HEK293 (cell line): ENCODE measurements at regions not wholly inside any gene's neighbourhood (a gene's known extent, or its start where the extent isn't known, plus 50 kb on each side); places are given as distances from the start of the nearest gene placed in this dataset.

Experiments used
- CTCF ChIA-PET: fragments of 350-600 bp; formaldehyde crosslinking; extraction: SDS; loops from one replicate; lab custom pipeline; 2021; ENCODE audit warnings: antibody characterized with exemption; lab: Yijun Ruan, JAX
- POLR2A ChIA-PET: fragments of 300-600 bp; formaldehyde crosslinking; extraction: SDS; loops from one replicate; lab custom pipeline; 2020; ENCODE audit warnings: antibody characterized with exemption, inconsistent platforms; lab: Yijun Ruan, JAX
- H3K27ac ChIP-seq: fragments of 200-500 bp; sonication (Bioruptor generic); 2 replicates; pipeline ENCODE4 v1.5.1; 2014; ENCODE audit warnings: low read depth, low read length, control low read depth, inconsistent platforms; ENCODE audit errors: extremely low read depth
- H3K36me3 ChIP-seq, 2 experiments: fragments of 200-500 bp in 1 of 2; sonication (Bioruptor generic) in 1 of 2; 1 replicate in 1 of 2; 2 replicates in 1 of 2; pipeline ENCODE4 v1.5.1; 2014 to 2017; ENCODE audit warnings: inconsistent platforms in 2 of 2, low read length in 2 of 2; ENCODE audit not compliant: control insufficient read depth in 2 of 2, insufficient read depth in 1 of 2
- H3K4me1 ChIP-seq: fragments of 200-500 bp; sonication (Bioruptor generic); 2 replicates; pipeline ENCODE4 v1.5.1; 2014; ENCODE audit warnings: mild to moderate bottlenecking, low read length, inconsistent platforms; ENCODE audit not compliant: control insufficient read depth, insufficient read depth
- H3K4me3 ChIP-seq: 2 replicates; pipeline ENCODE4 v1.5.1; 2011; ENCODE audit warnings: low read depth, mild to moderate bottlenecking, control low read depth, low read length, moderate library complexity
- H3K9me3 ChIP-seq: fragments of 200-500 bp; sonication (Bioruptor generic); 2 replicates; pipeline ENCODE4 v1.5.1; 2014; ENCODE audit warnings: low read depth, low read length, inconsistent platforms; ENCODE audit not compliant: control insufficient read depth, insufficient read depth
- BCL6B ChIP-seq: fragments of 450-650 bp; formaldehyde crosslinking; IDR thresholded peaks from 2 replicates; pipeline ENCODE4 v1.5.1; 2017; ENCODE audit warnings: missing biosample characterization, missing genetic modification characterization
- PRDM10 ChIP-seq: fragments of 450-650 bp; formaldehyde crosslinking; IDR thresholded peaks from 2 replicates; pipeline ENCODE4 v1.5.1; 2016; ENCODE audit warnings: missing biosample characterization, missing genetic modification characterization
- PRDM2 ChIP-seq: fragments of 450-650 bp; formaldehyde crosslinking; IDR thresholded peaks from 2 replicates; pipeline ENCODE4 v1.5.1; 2016; ENCODE audit warnings: missing biosample characterization, missing genetic modification characterization, borderline replicate concordance
- SP7 ChIP-seq: fragments of 450-650 bp; formaldehyde crosslinking; IDR thresholded peaks from 2 replicates; pipeline ENCODE4 v1.5.1; 2016; ENCODE audit warnings: missing biosample characterization, missing genetic modification characterization
- ZBTB26 ChIP-seq: fragments of 450-650 bp; formaldehyde crosslinking; optimal IDR thresholded peaks from 2 replicates; pipeline ENCODE3; 2016; ENCODE audit warnings: missing biosample characterization, mild to moderate bottlenecking, missing genetic modification characterization
- ZBTB7A ChIP-seq: fragments of 450-650 bp; formaldehyde crosslinking; IDR thresholded peaks from 2 replicates; pipeline ENCODE4 v1.5.1; 2016; ENCODE audit warnings: low read depth, missing biosample characterization, missing genetic modification characterization
- ZBTB8A ChIP-seq: fragments of 450-650 bp; formaldehyde crosslinking; IDR thresholded peaks from 2 replicates; pipeline ENCODE4 v1.5.1; 2016; ENCODE audit warnings: missing biosample characterization, missing genetic modification characterization
- ZNF112 ChIP-seq: fragments of 450-650 bp; formaldehyde crosslinking; IDR thresholded peaks from 2 replicates; pipeline ENCODE4 v1.5.0; 2017; ENCODE audit warnings: missing biosample characterization, missing genetic modification characterization
- ZNF202 ChIP-seq: fragments of 450-650 bp; formaldehyde crosslinking; IDR thresholded peaks from 2 replicates; pipeline ENCODE4 v1.5.1; 2016; ENCODE audit warnings: missing biosample characterization, missing genetic modification characterization, borderline replicate concordance
- ZNF274 ChIP-seq, 2 experiments: fragments of 200-500 bp in 1 of 2; fragments of 450-650 bp in 1 of 2; sonication (Bioruptor generic) in 1 of 2; formaldehyde crosslinking in 1 of 2; IDR thresholded peaks; 2 replicates each; pipeline versions ENCODE4 v1.5.1 to v1.6.1; 2014 to 2016; ENCODE audit warnings: borderline replicate concordance in 1 of 2, inconsistent platforms in 1 of 2, low read length in 1 of 2, missing biosample characterization in 1 of 2, missing genetic modification characterization in 1 of 2
- ZNF350 ChIP-seq: fragments of 450-650 bp; formaldehyde crosslinking; IDR thresholded peaks from 2 replicates; pipeline ENCODE4 v1.5.0; 2017; ENCODE audit warnings: missing biosample characterization, mild to moderate bottlenecking, missing genetic modification characterization
- ZNF37A ChIP-seq: fragments of 450-650 bp; IDR thresholded peaks from 2 replicates; pipeline ENCODE4 v1.5.1; 2018; ENCODE audit warnings: missing biosample characterization, missing genetic modification characterization
- ZNF48 ChIP-seq: fragments of 450-650 bp; formaldehyde crosslinking; IDR thresholded peaks from 2 replicates; pipeline ENCODE4 v1.5.1; 2016; ENCODE audit warnings: missing biosample characterization, missing genetic modification characterization
- ZNF521 ChIP-seq: fragments of 450-650 bp; formaldehyde crosslinking; IDR thresholded peaks from 2 replicates; pipeline ENCODE4 v1.5.1; 2017; ENCODE audit warnings: missing biosample characterization, mild to moderate bottlenecking, missing genetic modification characterization
- ZNF555 ChIP-seq: fragments of 450-650 bp; formaldehyde crosslinking; conservative IDR thresholded peaks from 2 replicates; pipeline ENCODE4 v1.5.1; 2017; ENCODE audit warnings: missing biosample characterization, mild to moderate bottlenecking, missing genetic modification characterization, inconsistent platforms
- ZNF623 ChIP-seq: fragments of 450-650 bp; formaldehyde crosslinking; IDR thresholded peaks from 2 replicates; pipeline ENCODE4 v1.5.1; 2016; ENCODE audit warnings: missing biosample characterization, missing genetic modification characterization
- ZNF747 ChIP-seq: fragments of 450-650 bp; formaldehyde crosslinking; IDR thresholded peaks from 2 replicates; pipeline ENCODE4 v1.5.1; 2016; ENCODE audit warnings: missing biosample characterization, missing genetic modification characterization
- ZSCAN23 ChIP-seq: fragments of 450-650 bp; formaldehyde crosslinking; IDR thresholded peaks from 2 replicates; pipeline ENCODE4 v1.5.1; 2016; ENCODE audit warnings: missing biosample characterization, missing genetic modification characterization

GRCh38 chr3:176208283-176208682 lies 989.0 kb downstream of the TBL1XR1 start:
- H3K9me3 ChIP-seq, result no peaks in the 10 kb centered on the region
- no peaks in the 10 kb centered on the region for H3K4me1 ChIP-seq
- H3K36me3 ChIP-seq, result no peaks in the 10 kb centered on the region
- no peak overlapping the region for H3K27ac ChIP-seq
- TF ChIP-seq ZNF555 (tag by site-specific recombination), result no peak
- TF ChIP-seq ZNF202 (tag by site-specific recombination), result no peak
- no peak for TF ChIP-seq ZNF274 (IDR thresholded peaks at IDR 0.05; ENCODE audit: low read length)
- no peak for TF ChIP-seq ZNF274 (tag by site-specific recombination; IDR thresholded peaks at IDR 0.05; ENCODE audit: borderline replicate concordance)
- TF ChIP-seq ZSCAN23 (tag by site-specific recombination), result no peak
- no peak for TF ChIP-seq ZNF521
- TF ChIP-seq ZNF37A (tag by site-specific recombination), result no peak
- no peak for TF ChIP-seq PRDM10 (tag by site-specific recombination)
- no peak for TF ChIP-seq PRDM2
- TF ChIP-seq ZNF350, result no peak
- TF ChIP-seq SP7, result no peak
- ChIA-PET POLR2A (no interaction called here), CTCF (no interaction called here)
- H3K4me3 ChIP-seq, result no peak overlapping the region

- POLR2A ChIA-PET, result no interaction called here
- TF ChIP-seq ZNF623 (tag by site-specific recombination), result no peak
- TF ChIP-seq, all 188 proteins: peak for 0
- Histone ChIP-seq H3K27ac (no peak overlapping the region), H3K4me3 (no peak overlapping the region), H3K36me3 (no peaks in the 10 kb centered on the region), H3K4me1 (no peaks in the 10 kb centered on the region), H3K9me3 (no peaks in the 10 kb centered on the region)
- CTCF ChIA-PET, result no interaction called here
Observed at GRCh38 chr3:176206809-176207208, 990.5 kb downstream of the TBL1XR1 start.

- Histone ChIP-seq H3K4me3 (no peak overlapping the region), H3K36me3 (no peaks in the 10 kb centered on the region), H3K27ac (no peak overlapping the region), H3K4me1 (no peaks in the 10 kb centered on the region), H3K9me3 (no peaks in the 10 kb centered on the region)
- ChIA-PET POLR2A (no interaction called here), CTCF (no interaction called here)
- TF ChIP-seq ZBTB8A (tag by site-specific recombination), result no peak
- no peak for TF ChIP-seq ZNF555 (tag by site-specific recombination)
- TF ChIP-seq ZNF112, result no peak
- no peak for TF ChIP-seq BCL6B (tag by site-specific recombination)
- no peak for TF ChIP-seq ZNF747
- TF ChIP-seq ZBTB26 (tag by site-specific recombination), result no peak
- no peak for TF ChIP-seq ZNF48 (tag by site-specific recombination)
- TF ChIP-seq ZBTB7A (tag by site-specific recombination), result no peak
Observed at GRCh38 chr3:176202652-176203051, 994.6 kb downstream of the TBL1XR1 start.
